HepG2 (cell line): ENCODE measurements at regions not wholly inside any gene's neighbourhood (a gene's known extent, or its start where the extent isn't known, plus 50 kb on each side); places are given as distances from the start of the nearest gene placed in this dataset.

Experiments
- ZNF747 ChIP-seq: sonication (generic); formaldehyde crosslinking; IDR thresholded peaks from 2 replicates; pipeline ENCODE4 v1.8.1; 2023; ENCODE audit warnings: missing genetic modification reagents, mild to moderate bottlenecking, borderline replicate concordance
- ZNF768 ChIP-seq: sonication (generic); formaldehyde crosslinking; IDR thresholded peaks from 2 replicates; pipeline ENCODE4 v1.4.0; 2020; ENCODE audit warnings: missing genetic modification reagents
- TF ChIP-seq, protein P1 (sequence below): sonication (generic); formaldehyde crosslinking; conservative IDR thresholded peaks from 2 replicates; pipeline ENCODE4 v1.4.0; 2020; ENCODE audit warnings: mild to moderate bottlenecking, missing genetic modification reagents, moderate library complexity
- TF ChIP-seq, protein P2 (sequence below): sonication (generic); formaldehyde crosslinking; IDR thresholded peaks from 2 replicates; pipeline ENCODE4 v1.4.0; 2020; ENCODE audit warnings: mild to moderate bottlenecking, low read depth, missing genetic modification reagents
- TF ChIP-seq, protein P3 (sequence below): sonication (generic); formaldehyde crosslinking; IDR thresholded peaks from 2 replicates; pipeline ENCODE4 v1.4.0; 2020; ENCODE audit warnings: mild to moderate bottlenecking, missing genetic modification reagents, borderline replicate concordance
- TF ChIP-seq, protein P4 (sequence below): sonication (generic); formaldehyde crosslinking; IDR thresholded peaks from 2 replicates; pipeline ENCODE4 v1.4.0; 2020; ENCODE audit warnings: missing genetic modification reagents

DNA sequence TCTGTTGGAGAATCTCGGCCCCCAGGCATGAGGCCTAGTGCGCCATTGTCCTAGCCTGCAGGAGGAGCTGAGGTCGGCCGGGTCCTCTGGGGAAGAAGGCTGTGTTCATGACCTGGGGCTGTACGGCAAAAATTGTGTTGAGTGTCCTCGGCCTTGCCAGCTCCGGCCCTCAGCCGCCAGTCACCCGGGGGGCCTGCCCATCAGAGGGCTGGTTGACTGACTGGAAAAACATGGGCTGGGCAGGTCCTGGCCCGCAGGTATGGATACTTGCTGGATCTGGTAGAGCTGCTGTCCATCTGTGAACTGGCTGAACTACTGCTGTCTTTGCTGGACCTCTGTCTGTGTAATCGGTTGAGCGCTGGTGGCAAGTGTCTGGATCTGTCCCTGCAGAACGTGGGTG is 136.7 kb upstream of the GAS1 start (continued):
- TF ChIP-seq, protein P1, sequence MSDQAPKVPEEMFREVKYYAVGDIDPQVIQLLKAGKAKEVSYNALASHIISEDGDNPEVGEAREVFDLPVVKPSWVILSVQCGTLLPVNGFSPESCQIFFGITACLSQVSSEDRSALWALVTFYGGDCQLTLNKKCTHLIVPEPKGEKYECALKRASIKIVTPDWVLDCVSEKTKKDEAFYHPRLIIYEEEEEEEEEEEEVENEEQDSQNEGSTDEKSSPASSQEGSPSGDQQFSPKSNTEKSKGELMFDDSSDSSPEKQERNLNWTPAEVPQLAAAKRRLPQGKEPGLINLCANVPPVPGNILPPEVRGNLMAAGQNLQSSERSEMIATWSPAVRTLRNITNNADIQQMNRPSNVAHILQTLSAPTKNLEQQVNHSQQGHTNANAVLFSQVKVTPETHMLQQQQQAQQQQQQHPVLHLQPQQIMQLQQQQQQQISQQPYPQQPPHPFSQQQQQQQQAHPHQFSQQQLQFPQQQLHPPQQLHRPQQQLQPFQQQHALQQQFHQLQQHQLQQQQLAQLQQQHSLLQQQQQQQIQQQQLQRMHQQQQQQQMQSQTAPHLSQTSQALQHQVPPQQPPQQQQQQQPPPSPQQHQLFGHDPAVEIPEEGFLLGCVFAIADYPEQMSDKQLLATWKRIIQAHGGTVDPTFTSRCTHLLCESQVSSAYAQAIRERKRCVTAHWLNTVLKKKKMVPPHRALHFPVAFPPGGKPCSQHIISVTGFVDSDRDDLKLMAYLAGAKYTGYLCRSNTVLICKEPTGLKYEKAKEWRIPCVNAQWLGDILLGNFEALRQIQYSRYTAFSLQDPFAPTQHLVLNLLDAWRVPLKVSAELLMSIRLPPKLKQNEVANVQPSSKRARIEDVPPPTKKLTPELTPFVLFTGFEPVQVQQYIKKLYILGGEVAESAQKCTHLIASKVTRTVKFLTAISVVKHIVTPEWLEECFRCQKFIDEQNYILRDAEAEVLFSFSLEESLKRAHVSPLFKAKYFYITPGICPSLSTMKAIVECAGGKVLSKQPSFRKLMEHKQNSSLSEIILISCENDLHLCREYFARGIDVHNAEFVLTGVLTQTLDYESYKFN (CRISPR knock-in tag), result no peak
- no peak for TF ChIP-seq ZNF747
- TF ChIP-seq ZNF768 (CRISPR knock-in tag), result no peak
- TF ChIP-seq, protein P2, sequence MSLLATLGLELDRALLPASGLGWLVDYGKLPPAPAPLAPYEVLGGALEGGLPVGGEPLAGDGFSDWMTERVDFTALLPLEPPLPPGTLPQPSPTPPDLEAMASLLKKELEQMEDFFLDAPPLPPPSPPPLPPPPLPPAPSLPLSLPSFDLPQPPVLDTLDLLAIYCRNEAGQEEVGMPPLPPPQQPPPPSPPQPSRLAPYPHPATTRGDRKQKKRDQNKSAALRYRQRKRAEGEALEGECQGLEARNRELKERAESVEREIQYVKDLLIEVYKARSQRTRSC (CRISPR knock-in tag), result no peak
- TF ChIP-seq, protein P3, sequence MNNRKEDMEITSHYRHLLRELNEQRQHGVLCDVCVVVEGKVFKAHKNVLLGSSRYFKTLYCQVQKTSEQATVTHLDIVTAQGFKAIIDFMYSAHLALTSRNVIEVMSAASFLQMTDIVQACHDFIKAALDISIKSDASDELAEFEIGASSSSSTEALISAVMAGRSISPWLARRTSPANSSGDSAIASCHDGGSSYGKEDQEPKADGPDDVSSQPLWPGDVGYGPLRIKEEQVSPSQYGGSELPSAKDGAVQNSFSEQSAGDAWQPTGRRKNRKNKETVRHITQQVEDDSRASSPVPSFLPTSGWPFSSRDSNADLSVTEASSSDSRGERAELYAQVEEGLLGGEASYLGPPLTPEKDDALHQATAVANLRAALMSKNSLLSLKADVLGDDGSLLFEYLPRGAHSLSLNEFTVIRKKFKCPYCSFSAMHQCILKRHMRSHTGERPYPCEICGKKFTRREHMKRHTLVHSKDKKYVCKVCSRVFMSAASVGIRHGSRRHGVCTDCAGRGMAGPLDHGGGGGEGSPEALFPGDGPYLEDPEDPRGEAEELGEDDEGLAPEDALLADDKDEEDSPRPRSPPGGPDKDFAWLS, result no peak
- TF ChIP-seq, protein P4, sequence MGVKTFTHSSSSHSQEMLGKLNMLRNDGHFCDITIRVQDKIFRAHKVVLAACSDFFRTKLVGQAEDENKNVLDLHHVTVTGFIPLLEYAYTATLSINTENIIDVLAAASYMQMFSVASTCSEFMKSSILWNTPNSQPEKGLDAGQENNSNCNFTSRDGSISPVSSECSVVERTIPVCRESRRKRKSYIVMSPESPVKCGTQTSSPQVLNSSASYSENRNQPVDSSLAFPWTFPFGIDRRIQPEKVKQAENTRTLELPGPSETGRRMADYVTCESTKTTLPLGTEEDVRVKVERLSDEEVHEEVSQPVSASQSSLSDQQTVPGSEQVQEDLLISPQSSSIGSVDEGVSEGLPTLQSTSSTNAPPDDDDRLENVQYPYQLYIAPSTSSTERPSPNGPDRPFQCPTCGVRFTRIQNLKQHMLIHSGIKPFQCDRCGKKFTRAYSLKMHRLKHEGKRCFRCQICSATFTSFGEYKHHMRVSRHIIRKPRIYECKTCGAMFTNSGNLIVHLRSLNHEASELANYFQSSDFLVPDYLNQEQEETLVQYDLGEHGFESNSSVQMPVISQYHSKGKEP, result no peak
